ENCODE measurements at regions not wholly inside any gene's neighbourhood (a gene's known extent, or its start where the extent isn't known, plus 50 kb on each side); places are given as distances from the start of the nearest gene placed in this dataset.
A peak's percentile ranks its signal among the peaks of the same experiment; 100 is the strongest.

- Mint-ChIP-seq H3K27me3 (ENCODE audit: insufficient read depth, low read depth, poor library complexity) (no peaks in the 10 kb centered on the region), H3K9me3 (no peaks in the 10 kb centered on the region), H3K4me1 (peaks cover 5% of the 10 kb centered on the region; the same call in 2 of the 3 replicates), H3K4me3 (no peak overlapping the region), H3K36me3 (ENCODE audit: low read depth) (no peaks in the 10 kb centered on the region), H3K27ac (no peak overlapping the region)
- no peaks in the 10 kb centered on the region for H3K27me3 ChIP-seq (ENCODE audit: insufficient read depth)
- H2AFZ ChIP-seq = no peak overlapping the region
- H3K36me3 ChIP-seq (ENCODE audit: insufficient read depth) = no peaks in the 10 kb centered on the region
- H4K20me1 ChIP-seq (replicated peaks; ENCODE audit: insufficient read depth) = no peaks in the 10 kb centered on the region
- H3K9me2 ChIP-seq (ENCODE audit: insufficient read depth) = no peaks in the 10 kb centered on the region
- TF ChIP-seq STAT1 (IDR thresholded peaks at IDR 0.05; ENCODE audit: unreplicated experiment) = no peak
- TF ChIP-seq CTCF (conservative IDR thresholded peaks at IDR 0.05; ENCODE audit: low read depth in 2 of 2) = peak; percentile 44 to 60
- peak; percentile 24 for DNase-seq (ENCODE audit: low spot score)
- no peak overlapping the region for H3K27ac ChIP-seq (ENCODE audit: low read depth)
- peaks cover 3% of the 10 kb centered on the region; the same call in 1 of the 2 replicates for H3K4me1 ChIP-seq (ENCODE audit: insufficient read depth)
- no peak overlapping the region for H3K4me3 ChIP-seq
- no peak for ATAC-seq
- H3F3A ChIP-seq (replicated peaks; ENCODE audit: low read depth) = no peaks in the 10 kb centered on the region
- H3K79me2 ChIP-seq (replicated peaks; ENCODE audit: insufficient read depth) = no peaks in the 10 kb centered on the region
- no peak overlapping the region for H3K4me2 ChIP-seq
These were observed 73.3 kb upstream of the HHIP start for GRCh38 chr4:144572660-144573059.

GRCh38 chr4:144574000-144574399, 72.0 kb upstream of the HHIP start:
- Mint-ChIP-seq H3K4me3 (no peak overlapping the region), H3K27ac (no peak overlapping the region)

More at GRCh38 chr4:144574000-144574399, 72.0 kb upstream of the HHIP start:
- no peak for TF ChIP-seq ZNF331 (CRISPR knock-in tag; IDR thresholded peaks at IDR 0.05; ENCODE audit: low read depth)
- TF ChIP-seq POLR2AphosphoS5 (IDR thresholded peaks at IDR 0.05; ENCODE audit: low read depth) = no peak
- no peak for TF ChIP-seq EZH2 (IDR thresholded peaks at IDR 0.05; ENCODE audit: low read depth, unreplicated experiment)
- TF ChIP-seq REST (IDR thresholded peaks at IDR 0.05; ENCODE audit: unreplicated experiment) = no peak
- TF ChIP-seq, protein P1, sequence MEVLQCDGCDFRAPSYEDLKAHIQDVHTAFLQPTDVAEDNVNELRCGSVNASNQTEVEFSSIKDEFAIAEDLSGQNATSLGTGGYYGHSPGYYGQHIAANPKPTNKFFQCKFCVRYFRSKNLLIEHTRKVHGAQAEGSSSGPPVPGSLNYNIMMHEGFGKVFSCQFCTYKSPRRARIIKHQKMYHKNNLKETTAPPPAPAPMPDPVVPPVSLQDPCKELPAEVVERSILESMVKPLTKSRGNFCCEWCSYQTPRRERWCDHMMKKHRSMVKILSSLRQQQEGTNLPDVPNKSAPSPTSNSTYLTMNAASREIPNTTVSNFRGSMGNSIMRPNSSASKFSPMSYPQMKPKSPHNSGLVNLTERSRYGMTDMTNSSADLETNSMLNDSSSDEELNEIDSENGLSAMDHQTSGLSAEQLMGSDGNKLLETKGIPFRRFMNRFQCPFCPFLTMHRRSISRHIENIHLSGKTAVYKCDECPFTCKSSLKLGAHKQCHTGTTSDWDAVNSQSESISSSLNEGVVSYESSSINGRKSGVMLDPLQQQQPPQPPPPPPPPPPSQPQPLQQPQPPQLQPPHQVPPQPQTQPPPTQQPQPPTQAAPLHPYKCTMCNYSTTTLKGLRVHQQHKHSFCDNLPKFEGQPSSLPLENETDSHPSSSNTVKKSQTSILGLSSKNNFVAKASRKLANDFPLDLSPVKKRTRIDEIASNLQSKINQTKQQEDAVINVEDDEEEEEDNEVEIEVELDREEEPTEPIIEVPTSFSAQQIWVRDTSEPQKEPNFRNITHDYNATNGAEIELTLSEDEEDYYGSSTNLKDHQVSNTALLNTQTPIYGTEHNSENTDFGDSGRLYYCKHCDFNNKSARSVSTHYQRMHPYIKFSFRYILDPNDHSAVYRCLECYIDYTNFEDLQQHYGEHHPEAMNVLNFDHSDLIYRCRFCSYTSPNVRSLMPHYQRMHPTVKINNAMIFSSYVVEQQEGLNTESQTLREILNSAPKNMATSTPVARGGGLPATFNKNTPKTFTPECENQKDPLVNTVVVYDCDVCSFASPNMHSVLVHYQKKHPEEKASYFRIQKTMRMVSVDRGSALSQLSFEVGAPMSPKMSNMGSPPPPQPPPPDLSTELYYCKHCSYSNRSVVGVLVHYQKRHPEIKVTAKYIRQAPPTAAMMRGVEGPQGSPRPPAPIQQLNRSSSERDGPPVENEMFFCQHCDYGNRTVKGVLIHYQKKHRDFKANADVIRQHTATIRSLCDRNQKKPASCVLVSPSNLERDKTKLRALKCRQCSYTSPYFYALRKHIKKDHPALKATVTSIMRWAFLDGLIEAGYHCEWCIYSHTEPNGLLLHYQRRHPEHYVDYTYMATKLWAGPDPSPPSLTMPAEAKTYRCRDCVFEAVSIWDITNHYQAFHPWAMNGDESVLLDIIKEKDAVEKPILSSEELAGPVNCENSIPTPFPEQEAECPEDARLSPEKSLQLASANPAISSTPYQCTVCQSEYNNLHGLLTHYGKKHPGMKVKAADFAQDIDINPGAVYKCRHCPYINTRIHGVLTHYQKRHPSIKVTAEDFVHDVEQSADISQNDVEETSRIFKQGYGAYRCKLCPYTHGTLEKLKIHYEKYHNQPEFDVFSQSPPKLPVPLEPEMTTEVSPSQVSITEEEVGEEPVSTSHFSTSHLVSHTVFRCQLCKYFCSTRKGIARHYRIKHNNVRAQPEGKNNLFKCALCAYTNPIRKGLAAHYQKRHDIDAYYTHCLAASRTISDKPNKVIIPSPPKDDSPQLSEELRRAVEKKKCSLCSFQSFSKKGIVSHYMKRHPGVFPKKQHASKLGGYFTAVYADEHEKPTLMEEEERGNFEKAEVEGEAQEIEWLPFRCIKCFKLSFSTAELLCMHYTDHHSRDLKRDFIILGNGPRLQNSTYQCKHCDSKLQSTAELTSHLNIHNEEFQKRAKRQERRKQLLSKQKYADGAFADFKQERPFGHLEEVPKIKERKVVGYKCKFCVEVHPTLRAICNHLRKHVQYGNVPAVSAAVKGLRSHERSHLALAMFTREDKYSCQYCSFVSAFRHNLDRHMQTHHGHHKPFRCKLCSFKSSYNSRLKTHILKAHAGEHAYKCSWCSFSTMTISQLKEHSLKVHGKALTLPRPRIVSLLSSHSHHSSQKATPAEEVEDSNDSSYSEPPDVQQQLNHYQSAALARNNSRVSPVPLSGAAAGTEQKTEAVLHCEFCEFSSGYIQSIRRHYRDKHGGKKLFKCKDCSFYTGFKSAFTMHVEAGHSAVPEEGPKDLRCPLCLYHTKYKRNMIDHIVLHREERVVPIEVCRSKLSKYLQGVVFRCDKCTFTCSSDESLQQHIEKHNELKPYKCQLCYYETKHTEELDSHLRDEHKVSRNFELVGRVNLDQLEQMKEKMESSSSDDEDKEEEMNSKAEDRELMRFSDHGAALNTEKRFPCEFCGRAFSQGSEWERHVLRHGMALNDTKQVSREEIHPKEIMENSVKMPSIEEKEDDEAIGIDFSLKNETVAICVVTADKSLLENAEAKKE (CRISPR knock-in tag; IDR thresholded peaks at IDR 0.05) = no peak
- TF ChIP-seq ZNF114 (CRISPR knock-in tag; IDR thresholded peaks at IDR 0.05) = no peak
- no peak for TF ChIP-seq EZH2phosphoT487 (IDR thresholded peaks at IDR 0.05; ENCODE audit: unreplicated experiment)
- no peaks in the 10 kb centered on the region for H3K27me3 ChIP-seq (ENCODE audit: insufficient read depth)
- Mint-ChIP-seq H3K4me1 (peaks cover 5% of the 10 kb centered on the region; the same call in 2 of the 3 replicates), H3K36me3 (ENCODE audit: low read depth) (no peaks in the 10 kb centered on the region), H3K9me3 (no peaks in the 10 kb centered on the region), H3K27me3 (ENCODE audit: insufficient read depth, low read depth, poor library complexity) (no peaks in the 10 kb centered on the region)
- no peaks in the 10 kb centered on the region for H3F3A ChIP-seq (replicated peaks; ENCODE audit: low read depth)
- 0 out of 2 replicates have a peak, but pooled peaks cover 4% of the 10 kb centered on the region for H3K9me2 ChIP-seq (ENCODE audit: insufficient read depth)
- no peak overlapping the region for H3K27ac ChIP-seq (ENCODE audit: low read depth)
- ATAC-seq (no peak), DNase-seq (ENCODE audit: low spot score) (no peak)
- no peaks in the 10 kb centered on the region for H3K79me2 ChIP-seq (replicated peaks; ENCODE audit: insufficient read depth)
- H3K4me3 ChIP-seq = no peak overlapping the region
- H4K20me1 ChIP-seq (replicated peaks; ENCODE audit: insufficient read depth) = no peaks in the 10 kb centered on the region
- no peak overlapping the region for H2AFZ ChIP-seq
- no peak overlapping the region for H3K4me2 ChIP-seq
- peaks cover 3% of the 10 kb centered on the region; the same call in 1 of the 2 replicates for H3K4me1 ChIP-seq (ENCODE audit: insufficient read depth)
- H3K36me3 ChIP-seq (ENCODE audit: insufficient read depth) = no peaks in the 10 kb centered on the region
